Glomerular endothelial cell (primary cell): ENCODE measurements at regions not wholly inside any gene's neighbourhood (a gene's known extent, or its start where the extent isn't known, plus 50 kb on each side); places are given as distances from the start of the nearest gene placed in this dataset.

Experiments
- DNase-seq: peaks from one replicate; pipeline ENCODE4 v3.0.0-alpha.2; 2011; ENCODE audit warnings: low read depth, low spot score; ENCODE audit errors: extremely low read depth

- no peak for DNase-seq
These were observed 258.3 kb downstream of the TOMM20 start for GRCh38 chr1:234870020-234870981.

- no peak for DNase-seq
These were observed 259.2 kb downstream of the TOMM20 start for GRCh38 chr1:234869182-234870019.

GRCh38 chr1:234868296-234869147 lies 258.5 kb upstream of the IRF2BP2 start:
- DNase-seq = no peak

GRCh38 chr1:234866007-234866866 lies 256.3 kb upstream of the IRF2BP2 start:
- no peak for DNase-seq

GRCh38 chr1:234865171-234866006 lies 255.4 kb upstream of the IRF2BP2 start:
- DNase-seq = no peak

- DNase-seq = no peak
These were observed 254.1 kb upstream of the IRF2BP2 start for GRCh38 chr1:234864116-234864515.

GRCh38 chr1:234863551-234863971 lies 253.6 kb upstream of the IRF2BP2 start:
- no peak for DNase-seq

GRCh38 chr1:234862944-234863515 lies 253.1 kb upstream of the IRF2BP2 start:
- peak; percentile 83 for DNase-seq

GRCh38 chr1:234862360-234862943 lies 252.5 kb upstream of the IRF2BP2 start:
- no peak for DNase-seq

GRCh38 chr1:234861761-234862160 lies 251.8 kb upstream of the IRF2BP2 start:
- DNase-seq = no peak

- DNase-seq = no peak
These were observed 251.1 kb upstream of the IRF2BP2 start for GRCh38 chr1:234861024-234861620.

GRCh38 chr1:234858722-234859121 lies 248.7 kb upstream of the IRF2BP2 start:
- no peak for DNase-seq

GRCh38 chr1:234856845-234857245 lies 246.9 kb upstream of the IRF2BP2 start:
- DNase-seq = no peak

GRCh38 chr1:234855851-234856250 lies 245.9 kb upstream of the IRF2BP2 start:
- no peak for DNase-seq

- no peak for DNase-seq
These were observed 244.7 kb upstream of the IRF2BP2 start for GRCh38 chr1:234854645-234855039.

GRCh38 chr1:234853906-234854644 lies 244.1 kb upstream of the IRF2BP2 start:
- no peak for DNase-seq

GRCh38 chr1:234852659-234853058 lies 242.7 kb upstream of the IRF2BP2 start:
- no peak for DNase-seq
